ENCODE measurements at regions not wholly inside any gene's neighbourhood (a gene's known extent, or its start where the extent isn't known, plus 50 kb on each side); places are given as distances from the start of the nearest gene placed in this dataset.

DNA sequence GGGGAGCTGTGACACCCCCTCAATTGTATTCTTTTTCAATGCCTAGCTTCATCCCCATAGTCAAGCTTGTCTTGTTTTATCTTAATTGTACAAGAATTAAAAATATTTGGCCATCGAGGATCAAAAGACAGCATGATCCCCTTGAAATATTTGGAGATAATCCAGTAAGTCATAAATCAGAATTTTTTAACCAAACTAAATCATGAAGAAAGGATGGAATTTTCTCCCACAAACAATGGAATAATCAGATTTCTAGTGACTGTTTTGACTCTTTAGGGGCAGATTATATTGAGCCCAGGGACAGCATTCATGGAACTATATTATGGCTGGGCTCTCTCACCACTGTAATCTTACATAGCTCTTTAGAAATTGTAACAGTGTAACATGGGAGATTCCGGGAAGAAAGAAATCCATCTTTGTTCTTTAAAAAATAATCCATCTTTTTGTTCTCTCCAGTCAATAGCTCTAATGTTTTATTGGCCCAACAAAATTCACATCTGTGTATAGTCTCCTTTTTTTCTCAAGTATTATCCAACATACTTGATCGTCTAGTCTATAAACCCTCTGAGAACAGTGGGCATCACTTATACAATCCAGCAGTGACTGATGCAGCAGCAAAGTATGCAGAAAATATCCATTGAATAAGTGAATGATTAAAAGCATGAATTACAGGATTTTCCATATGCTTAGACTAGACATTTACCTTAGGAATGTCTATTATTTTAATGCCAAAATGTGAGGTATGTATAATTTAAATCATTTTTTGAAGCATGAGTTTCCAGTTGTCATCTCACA is 277.0 kb upstream of the PLSCR5 start:
- no peak overlapping the region for H3K4me3 ChIP-seq
- H3K27ac ChIP-seq = peak overlapping the region in 1 of 21 experiments; percentile 34

DNA sequence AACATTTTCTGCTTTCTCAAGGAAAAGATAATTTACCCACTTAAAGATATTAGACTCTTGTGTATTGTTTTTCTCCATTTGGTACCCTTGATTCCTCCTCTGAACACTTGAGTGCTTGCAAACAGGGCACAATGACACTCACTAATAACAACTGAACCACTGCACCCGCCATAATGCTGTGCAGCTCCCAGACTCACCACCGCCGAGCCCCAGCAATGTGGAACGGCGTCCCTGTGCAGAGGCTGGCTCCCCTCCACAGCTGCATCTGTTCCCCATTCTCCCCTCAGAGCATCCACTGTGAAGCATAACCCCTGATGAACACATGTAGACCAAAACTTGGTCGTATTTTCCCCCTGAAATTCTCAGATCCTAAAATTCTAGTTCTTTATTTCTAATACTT is 276.2 kb upstream of the PLSCR5 start:
- H3K4me3 ChIP-seq = no peak overlapping the region
- peak overlapping the region in 2 of 21 experiments; percentile 7 to 31 for H3K27ac ChIP-seq

DNA sequence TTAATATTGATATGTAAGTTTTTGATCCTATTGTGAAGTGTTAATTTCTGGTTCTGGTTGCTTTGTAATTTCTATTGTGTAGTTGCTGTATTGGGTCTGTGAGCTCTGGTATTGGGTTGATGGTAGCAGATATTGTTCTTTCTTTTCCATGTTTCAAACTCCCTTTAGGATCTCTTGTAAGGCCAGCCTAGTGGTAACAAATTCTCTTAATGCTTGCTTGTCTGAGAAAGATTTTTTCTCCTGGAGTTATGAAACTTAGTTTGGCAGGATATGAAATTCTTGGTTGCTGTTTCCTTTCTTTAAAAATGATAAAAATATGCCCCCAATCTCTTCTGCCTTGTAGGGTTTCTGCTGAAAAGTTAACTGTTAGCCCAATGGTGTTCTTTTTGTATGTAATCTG is 268.6 kb upstream of the PLSCR5 start:
- H3K27ac ChIP-seq = no peak overlapping the region

DNA sequence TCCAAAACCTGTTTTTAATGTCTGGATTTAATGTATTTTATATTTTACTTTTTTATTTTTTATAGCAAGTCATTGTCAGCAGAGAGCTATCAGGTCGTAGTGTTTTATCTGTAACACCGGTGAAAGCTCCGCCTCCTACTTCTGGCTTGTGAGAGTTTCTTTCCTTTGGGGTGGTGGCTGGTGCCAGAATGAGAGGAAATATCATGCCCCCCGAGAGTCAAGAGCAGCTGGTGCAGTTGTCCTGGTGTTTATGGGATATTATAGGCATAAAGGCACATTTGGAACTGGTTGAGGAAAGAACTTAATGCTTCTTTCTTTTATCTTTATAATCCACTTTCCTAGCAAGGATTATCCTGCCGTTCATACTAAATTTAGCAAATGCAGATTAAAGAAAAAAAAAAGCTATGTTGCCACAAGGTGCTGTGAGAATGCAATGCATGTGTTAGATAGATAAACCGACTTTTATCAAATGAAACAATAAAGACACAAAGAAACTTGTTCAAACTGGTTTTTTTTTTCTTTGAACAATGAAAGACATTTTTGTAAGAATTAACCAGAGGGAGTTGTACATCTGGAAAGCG is 260.1 kb upstream of the PLSCR5 start:
- H3K4me3 ChIP-seq = no peak overlapping the region
- no peak overlapping the region for H3K27ac ChIP-seq

More for the DNA sequence above, 268.6 kb upstream of the PLSCR5 start:
- no peak overlapping the region for H3K4me3 ChIP-seq

DNA sequence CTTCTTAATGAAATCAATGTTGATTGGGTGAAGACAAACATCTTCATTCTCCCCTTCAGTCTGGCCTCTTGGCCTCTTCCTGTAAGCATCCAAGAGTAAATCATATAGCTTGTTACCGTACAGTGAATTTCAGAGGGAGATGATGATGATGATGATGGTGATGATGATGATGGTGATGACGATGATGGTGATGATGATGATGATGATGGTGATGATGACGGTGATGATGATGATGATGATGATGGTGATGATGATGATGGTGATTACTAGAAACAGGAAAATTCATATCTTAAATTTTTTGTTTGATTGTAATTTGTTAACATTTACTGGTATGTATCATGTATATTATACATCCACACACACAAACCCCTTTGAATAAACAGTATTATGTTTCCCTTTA is 256.1 kb upstream of the PLSCR5 start:
- H3K4me3 ChIP-seq = no peak overlapping the region
- no peak overlapping the region for H3K27ac ChIP-seq

DNA sequence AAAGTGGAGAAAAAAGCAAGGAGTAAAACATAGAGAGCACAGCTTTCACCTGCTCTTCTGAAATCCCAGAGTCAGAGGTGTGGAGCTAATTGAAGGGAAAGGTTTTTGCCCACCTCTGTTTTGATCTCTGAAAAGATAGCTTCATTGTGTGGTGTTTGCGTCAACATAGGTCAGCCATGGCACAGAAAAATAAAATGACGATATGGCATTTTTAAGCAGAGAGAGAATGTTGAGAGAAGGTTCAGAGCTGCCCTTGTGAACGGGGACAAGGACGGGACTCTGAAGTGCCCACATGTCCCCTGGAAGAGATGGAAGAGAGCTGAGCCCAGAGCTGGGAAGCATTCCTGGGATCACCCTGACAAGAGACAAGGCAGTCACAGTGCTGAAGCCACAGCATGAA is 249.4 kb upstream of the PLSCR5 start:
- Histone ChIP-seq H3K4me3 (no peak overlapping the region), H3K27ac (no peak overlapping the region)

DNA sequence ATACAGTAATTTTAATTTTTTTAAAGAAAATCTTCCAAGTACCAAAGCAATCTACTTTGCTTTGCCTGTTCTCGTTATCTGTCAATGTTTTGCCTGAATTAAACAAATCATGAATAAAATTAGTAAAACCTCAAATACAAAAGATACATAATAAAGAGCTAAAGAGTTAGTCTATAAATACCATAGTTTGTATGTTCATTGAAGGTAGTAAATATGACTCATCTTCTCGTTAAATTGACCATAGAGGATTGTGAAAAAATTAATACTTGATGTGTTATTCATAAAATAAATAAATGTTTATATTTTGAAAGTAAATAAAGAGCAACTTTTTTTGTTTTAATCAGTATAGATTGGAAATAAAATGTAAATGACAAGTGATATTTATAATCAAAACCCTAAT is 246.5 kb upstream of the PLSCR5 start:
- no peak overlapping the region for H3K4me3 ChIP-seq
- H3K27ac ChIP-seq = no peak overlapping the region

DNA sequence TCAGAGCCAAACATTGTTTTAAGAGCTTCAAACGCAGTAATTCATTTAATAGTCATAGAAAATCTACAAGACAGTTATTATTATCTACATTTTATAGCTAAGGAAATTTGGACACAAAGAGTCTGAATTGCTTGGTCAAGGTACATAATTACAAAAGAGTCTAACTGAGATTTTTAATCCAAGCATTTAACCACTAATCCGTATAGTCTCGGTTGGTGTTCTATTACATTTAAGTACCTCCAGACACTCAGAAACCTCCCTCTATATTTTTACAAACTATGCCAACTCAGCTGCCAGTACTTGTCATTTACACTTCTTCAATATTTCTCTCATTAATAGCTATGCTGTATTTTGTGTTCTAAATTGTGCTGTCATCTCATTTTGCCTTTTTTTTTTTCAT is 240.2 kb upstream of the PLSCR5 start:
- Histone ChIP-seq H3K27ac (no peak overlapping the region), H3K4me3 (no peak overlapping the region)

DNA sequence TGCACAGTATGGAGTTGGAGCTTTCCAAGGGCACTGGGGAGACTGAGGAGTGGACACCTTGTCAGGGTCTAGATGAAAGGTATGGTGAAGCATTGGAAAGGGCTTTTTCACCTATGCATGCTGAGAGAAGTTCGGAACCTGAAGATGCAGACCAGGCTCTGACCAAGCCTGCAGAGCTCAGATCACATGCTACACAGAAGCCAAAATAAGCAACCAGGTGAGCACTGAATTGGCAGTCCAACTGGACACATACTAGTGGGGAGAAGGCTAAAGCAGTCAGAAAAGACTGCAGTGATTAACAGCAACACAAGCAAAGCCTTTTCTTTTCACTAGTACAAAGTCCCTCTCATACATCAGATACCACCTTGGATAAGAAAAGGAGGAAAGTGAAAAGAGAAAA is 238.3 kb upstream of the PLSCR5 start:
- H3K4me3 ChIP-seq = no peak overlapping the region
- no peak overlapping the region for H3K27ac ChIP-seq

DNA sequence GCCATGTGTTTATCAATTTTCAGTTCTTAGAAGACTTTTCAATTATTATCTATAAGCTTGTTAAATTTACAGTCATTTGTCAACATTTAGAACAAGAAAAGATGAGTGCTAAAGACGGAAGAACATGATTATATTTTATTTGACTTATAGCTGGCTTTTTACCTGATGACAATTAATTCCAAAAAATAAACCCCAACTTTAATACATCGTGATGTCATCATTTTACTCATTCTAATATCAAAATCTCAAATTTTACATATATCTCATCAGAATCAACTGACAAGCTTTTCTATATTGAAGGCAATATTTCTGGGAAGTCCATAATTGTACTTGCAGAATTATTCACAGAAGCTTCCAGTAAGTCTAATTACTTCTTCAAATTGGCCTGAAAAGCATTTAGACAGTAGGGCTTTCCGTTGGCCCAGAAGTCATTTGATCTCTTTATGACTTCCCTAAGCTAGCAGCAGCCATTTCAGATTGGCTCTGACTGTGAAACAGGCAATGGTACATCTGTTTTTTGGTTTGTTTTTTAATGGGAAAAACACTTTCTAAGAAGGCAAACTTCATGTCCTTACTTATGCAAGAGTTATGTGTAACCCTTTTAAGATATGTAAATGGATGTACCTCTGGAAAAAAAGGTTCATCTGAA is 234.7 kb upstream of the PLSCR5 start:
- Histone ChIP-seq H3K4me3 (no peak overlapping the region), H3K27ac (no peak overlapping the region)

DNA sequence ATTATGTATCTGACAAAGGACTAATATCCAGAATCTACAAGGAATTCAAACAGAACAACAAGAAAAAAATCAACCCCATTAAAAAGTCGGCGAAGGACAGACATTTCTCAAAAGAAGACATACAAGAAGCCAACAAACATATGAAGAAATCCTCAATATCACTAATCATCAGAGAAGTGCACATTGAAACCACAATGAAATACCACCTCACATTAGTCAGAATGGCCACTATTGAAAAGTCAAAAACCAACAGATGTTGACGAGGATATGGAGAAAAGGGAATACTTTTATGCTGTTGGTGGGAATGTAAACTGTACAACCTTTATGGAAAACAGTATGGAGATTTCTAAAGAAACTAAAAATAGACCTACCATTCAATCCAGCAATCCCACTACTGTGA is 233.1 kb upstream of the PLSCR5 start:
- Histone ChIP-seq H3K27ac (no peak overlapping the region), H3K4me3 (no peak overlapping the region)

DNA sequence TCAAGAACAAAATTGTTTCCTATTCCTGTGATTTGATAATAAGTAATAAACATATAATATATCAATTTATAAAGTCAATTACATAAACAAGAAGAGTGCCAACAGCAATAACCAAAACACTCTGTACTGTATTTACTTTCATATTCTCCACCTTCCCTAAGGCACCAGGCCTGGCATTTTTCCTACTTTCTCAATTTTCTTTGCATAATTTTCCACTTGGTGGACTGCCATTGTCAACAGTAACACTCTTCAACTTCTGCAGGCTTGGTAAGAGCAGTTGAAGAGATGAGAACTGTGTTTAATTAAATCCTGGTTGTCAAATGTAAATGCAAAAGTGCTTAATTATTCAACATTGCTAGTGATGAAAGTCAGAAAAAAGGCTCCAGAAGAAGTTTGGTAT is 229.8 kb upstream of the PLSCR5 start:
- Histone ChIP-seq H3K4me3 (no peak overlapping the region), H3K27ac (no peak overlapping the region)

DNA sequence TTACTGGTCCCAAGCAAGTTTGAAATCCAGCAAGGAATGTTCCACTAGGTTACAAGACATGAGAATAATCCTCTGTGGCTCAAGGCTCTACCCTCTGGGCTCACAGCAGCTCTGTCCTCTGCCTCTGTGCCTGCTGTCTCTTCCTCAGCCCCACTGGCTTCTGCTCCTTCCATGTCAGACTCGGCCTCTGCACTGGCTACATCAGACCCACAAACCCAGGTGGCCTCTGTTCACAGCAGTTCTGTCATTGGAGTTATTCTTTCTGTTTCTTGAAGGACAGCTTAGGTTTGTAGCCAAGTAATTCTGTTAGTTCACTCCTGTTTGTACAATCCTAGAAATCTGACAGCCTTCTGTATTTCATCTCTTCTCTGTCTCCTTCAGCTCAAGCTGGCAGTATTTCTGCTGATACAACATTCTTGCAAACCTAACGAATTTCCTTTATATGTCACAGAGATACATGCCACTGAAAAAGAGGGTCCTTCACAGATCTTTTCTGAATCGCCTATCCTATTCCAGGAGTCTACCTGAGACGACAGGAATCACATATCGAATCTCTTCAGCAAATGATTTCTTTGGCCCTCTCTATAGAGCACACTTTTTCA is 227.8 kb upstream of the PLSCR5 start:
- Histone ChIP-seq H3K27ac (no peak overlapping the region), H3K4me3 (no peak overlapping the region)

DNA sequence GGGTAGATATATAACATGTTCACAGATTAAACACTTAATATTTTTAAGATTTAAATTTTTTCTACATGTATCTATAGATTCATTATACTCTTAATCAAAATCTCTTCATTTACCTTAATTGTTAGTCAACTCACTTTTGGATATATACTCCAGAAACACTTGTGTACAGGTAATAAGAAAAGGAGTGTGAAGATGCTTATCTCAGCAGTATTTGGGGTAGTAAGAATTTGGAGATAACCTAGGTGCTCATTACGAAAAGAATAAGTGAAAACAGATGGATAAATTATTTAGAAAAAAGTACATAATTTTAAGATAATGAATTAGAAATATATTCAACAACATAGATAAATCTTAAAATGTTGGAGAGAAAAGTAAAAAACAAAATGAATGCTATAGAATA is 226.5 kb upstream of the PLSCR5 start:
- Histone ChIP-seq H3K4me3 (no peak overlapping the region), H3K27ac (no peak overlapping the region)

DNA sequence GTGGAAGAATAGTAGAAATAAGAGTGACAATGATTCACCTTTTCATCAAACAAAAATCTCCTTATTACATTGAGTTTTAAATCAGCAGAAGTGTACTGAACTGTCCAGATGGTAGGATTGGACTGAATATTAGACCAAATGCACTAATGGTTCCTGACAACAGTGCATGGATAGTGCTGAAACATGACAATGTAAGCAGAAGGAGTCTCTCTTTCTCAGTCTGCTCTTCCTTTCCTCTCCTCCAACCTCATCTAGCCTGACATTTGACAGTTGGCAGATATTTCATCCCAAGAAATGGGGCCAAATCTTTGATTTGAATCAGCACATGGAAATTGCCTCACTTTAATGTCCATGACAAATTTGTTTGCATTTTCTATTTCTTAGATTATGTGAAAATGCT is 225.1 kb upstream of the PLSCR5 start:
- Histone ChIP-seq H3K4me3 (no peak overlapping the region), H3K27ac (no peak overlapping the region)

DNA sequence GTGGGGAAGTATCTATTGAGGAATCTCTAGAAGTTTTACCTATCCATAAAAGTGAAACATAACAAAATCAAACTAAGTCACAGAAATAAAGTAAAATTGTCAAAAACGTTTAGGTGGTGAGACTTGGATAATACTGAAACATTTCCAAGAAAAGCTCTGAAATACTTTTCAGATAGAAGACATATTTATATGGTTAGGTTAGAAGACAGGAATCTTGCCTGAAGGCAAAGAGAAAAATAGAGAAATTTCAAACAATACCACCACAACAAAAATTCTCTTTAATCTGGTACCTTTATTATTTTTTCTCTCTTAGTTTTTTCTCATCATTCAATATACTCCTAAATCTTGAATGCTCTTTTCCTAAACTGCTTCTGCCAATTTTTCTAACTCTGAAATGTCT is 222.7 kb upstream of the PLSCR5 start:
- Histone ChIP-seq H3K27ac (no peak overlapping the region), H3K4me3 (no peak overlapping the region)

DNA sequence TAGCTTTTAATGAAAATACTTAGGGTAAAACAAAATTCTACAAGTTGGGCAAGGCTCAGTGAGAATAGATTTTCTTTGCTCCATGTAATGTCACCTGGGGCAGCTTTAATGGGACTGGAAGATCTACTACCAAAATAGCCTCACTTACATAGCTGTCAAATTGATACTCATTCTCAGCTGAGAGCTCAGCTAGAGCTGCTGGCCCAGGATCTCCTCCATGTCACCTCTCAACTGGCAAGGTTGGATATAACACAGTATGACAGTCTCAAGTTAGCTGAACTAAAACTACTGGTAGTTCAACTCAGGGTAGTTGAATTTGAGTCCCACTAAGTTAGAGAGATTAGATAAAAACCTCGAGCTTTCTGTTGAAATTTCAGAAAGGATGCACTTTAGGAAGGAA is 218.5 kb upstream of the PLSCR5 start:
- H3K27ac ChIP-seq = no peak overlapping the region
- no peak overlapping the region for H3K4me3 ChIP-seq

DNA sequence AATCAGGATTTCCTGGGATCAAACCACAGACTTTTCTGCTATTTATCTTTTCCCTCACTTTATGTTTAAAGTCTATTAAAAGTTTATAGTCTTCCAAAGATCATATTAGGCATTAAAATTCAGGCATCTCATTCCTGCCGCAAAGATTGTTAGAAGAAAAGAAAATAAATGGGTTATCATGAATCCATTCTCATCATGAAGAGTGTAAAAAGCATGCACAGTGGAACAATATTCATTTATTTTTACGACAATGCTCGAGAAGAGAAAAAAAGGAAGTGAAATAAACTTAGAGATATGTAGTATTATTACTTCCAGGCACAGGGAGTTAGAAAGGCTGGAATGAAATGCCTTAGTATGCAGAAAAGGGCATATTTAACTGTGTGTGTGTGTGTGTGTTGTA is 213.7 kb upstream of the PLSCR5 start:
- no peak overlapping the region for H3K4me3 ChIP-seq
- no peak overlapping the region for H3K27ac ChIP-seq

DNA sequence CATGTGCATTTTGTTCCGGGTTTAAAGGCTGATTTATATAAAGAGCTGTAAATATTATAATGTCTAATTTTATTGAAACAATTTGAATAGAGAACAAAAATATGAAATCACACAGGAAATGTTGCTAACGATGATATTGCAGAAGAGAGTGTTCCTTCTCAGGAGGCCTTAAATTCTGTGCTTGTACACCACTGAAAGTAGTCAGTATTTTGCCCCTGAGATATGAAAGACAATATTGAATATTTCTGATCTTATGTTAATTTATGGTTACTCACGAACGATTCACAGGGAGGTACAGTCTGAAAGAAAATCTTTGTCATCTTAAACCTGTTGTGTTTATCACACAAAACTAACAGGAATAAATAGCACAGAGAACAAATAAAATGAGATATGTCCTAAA is 213.2 kb upstream of the PLSCR5 start:
- no peak overlapping the region for H3K4me3 ChIP-seq
- H3K27ac ChIP-seq = no peak overlapping the region

DNA sequence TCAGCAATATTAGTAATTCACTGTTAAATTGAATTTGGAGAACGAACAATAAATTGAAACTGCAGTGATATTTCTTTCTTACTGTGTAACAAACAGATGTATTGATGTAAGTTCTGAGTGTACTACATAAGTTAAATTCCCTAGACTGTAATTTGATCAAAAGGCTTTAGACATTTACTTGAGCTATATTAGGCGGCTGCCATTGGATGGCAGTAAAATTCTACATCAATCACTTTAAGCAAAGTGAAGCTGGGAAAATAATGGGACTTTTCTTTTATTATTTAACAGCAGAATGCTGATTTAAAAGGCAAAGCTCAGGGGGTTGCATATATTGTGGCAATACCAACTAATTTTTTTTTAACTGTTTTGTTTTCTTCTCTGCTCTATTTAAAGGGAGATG is 212.6 kb upstream of the PLSCR5 start:
- Histone ChIP-seq H3K27ac (no peak overlapping the region), H3K4me3 (no peak overlapping the region)

Measured in skin epidermis (tissue), 12 donors.